HG02884 (cell line): ENCODE measurements at regions not wholly inside any gene's neighbourhood (a gene's known extent, or its start where the extent isn't known, plus 50 kb on each side); places are given as distances from the start of the nearest gene placed in this dataset.

Source experiments
- ATAC-seq: cut with Tn5 transposase; IDR thresholded peaks from one replicate; pipeline ENCODE4 v1.9.1; 2021; ENCODE audit warnings: mild to moderate bottlenecking, moderate library complexity; ENCODE audit not compliant: unreplicated experiment

DNA sequence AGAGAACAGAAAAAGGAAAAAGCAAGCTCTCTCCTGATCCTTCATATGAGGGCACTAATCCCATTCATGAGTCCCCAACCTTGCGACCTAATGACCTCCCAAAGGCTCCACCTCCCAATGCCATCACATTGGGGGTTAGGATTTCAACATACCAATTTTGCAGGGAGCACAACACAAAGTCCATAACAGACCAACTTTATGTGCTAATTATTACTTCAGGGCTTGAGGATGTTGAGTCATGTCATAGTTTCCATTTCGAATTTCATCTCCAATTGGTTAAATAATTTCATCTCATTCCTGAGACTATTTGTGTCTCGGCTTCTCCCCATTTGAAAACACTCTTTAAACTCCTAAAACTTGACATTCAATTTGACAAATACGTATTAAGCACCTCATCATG, 69.9 kb upstream of the KLF7 start:
- ATAC-seq: no peak

DNA sequence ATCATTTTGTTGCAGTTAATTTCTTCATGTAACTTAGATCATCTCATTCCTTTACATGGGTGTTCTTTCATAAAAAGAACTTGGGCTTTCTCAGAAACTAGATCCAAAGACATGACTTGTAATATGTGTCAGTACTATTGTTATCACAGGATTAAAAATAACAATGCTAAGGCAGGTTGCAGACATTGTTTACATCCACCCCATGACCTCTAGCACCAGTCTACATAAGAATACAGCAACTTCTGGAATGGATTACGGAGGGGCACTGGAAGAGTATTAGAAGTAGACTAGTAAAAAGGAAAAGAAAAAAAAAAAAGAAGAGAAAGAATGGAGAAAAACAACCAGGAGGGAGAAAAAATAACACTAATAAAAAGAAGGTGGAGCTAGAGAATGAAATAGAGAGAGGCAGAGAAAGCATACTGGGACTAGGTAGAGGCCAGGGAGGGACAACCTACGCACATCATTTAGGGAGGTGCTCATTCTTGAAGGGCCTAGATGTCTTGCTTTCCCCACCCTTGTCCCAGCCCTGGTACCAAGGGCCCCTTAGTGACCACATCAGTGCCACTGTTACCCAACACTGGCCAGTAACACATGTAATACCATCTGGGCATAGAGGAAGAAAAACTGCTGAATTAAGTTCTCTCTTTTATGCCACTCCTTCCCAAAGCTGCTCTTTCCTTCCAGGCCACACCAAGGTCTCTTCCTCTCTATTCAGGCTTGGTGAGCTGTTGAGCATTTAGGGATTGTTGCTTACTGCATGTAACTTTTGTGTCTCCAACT, 70.6 kb upstream of the KLF7 start:
- no peak for ATAC-seq

DNA sequence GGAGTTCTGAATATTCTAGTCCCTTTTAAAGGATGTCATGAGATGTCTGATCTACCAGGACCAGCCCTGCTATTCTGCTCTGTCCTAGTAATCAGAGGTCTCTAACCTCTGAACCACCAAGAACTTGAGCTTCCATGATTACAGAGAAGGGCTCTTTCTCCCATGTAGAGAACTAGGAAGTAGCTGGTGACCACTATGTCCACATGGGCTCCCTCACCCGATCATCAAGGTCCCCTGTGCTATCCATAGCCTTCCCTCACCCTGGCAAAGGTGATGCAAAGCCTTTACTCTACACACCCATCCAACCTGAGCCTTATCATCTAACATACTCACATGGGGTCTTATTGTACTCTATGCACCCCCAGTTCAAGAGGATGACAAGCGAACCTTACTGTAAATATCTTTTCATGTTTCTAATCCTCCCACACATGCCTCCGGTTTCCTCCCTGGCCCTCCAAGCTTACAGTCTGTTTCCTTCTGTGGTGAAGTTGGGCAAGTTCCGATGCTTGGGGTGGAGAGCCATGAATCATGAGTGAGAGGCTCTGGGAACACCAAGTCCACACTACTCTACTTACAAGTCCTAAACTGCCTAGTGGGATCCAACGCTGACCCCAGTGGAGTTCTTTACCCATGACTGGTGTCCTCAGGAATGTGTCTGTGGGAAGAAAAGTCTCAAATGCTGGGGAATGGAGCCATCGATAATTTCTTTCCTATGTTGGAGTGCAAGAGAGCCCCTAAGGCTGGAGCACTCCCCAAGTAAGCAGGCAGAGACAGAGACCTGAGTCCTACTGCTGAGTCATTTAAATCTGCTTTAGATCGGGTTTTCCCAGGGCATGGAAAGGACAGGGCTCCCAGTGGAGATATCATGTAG, 73.3 kb upstream of the KLF7 start:
- ATAC-seq: no peak

DNA sequence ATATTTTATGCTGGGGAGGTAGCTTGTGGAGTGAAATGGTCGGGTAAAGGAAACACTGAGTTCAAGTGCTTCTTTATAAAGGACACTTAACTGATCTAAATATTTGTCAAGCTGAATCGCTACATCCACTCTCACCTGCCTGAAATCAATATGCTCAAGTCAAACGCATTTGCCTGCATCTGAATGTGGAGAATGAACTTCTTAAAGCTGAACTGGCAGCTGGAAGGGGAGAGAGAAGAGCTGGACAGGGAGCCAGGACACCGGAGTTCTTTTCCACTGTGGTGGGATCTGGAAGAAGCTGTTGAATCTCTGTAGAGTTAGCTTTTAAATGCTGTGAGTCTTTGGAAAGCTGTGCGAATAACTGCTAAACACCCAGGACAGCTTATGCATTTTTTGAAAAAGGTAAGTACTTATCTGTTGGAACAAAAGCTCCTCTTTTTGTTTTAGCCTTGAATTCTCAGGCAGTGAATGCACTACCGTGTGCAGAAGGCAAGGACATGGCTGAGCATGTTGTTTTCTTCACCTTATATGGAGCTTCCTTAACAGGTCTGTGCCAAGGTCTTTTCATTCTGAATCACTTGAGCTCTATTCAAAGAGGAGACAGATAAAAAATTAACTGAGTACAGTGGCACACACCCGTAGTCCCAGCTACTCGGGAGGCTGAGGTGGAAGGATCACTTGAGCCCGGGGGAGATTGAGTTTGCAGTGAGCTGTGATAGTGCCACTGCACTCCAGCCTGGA, 74.2 kb upstream of the KLF7 start:
- ATAC-seq: no peak

DNA sequence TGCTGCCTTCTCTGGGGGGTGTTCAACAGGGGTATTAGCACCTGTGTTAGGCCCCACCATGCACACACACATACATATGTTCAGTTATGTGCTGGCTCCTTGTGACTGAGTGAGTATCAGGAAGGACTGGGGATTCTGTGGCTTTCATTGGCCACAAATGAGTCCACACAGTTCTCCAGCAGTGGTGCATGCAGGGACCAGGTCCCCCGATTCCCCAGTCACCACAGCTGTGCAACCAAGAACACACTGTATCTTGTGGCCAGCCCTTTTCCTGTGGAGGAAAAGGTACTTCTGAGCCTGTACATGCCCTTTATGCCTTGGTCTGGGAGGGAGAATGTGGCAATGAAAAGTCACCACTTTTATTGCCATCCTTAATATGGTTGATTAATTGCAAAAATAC, 74.9 kb upstream of the KLF7 start:
- no peak for ATAC-seq

DNA sequence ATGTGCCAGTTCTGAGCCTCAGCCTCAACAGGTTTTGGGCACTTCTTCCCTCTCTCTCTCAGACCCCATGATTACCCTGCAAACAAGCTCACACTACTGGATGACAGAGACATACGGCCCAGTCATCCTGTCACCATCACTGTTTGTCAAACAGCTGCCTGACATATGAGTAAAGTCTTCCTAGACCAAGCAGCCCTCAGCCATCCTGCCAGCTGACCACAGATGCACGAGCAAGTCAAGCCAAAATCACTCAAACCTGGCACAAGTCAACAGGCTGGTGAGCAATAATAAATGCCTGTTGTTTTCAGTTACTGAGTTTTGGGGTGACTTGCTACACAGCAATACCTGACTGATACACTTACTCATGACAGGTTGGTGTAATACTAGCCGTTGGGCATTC, 75.5 kb upstream of the KLF7 start:
- no peak for ATAC-seq

DNA sequence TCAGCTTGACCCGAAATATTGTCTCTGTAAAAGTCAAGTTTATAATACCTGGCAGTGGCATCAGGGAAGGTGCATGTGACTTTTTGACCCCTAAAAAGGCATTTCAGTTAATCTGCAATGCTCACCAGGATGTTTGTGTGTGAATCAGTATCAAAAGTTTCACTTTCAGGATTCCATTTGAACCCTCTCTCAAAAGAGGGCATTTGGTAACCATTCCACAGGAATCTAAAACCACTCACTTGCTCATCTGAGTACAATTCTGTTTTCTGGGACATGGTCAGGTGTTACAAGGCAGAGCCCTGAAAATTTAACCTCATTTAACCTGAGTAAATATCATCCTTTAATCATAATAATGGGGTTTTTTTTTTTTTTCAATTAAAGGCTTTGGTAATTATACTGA, 77.9 kb upstream of the KLF7 start:
- ATAC-seq: no peak

DNA sequence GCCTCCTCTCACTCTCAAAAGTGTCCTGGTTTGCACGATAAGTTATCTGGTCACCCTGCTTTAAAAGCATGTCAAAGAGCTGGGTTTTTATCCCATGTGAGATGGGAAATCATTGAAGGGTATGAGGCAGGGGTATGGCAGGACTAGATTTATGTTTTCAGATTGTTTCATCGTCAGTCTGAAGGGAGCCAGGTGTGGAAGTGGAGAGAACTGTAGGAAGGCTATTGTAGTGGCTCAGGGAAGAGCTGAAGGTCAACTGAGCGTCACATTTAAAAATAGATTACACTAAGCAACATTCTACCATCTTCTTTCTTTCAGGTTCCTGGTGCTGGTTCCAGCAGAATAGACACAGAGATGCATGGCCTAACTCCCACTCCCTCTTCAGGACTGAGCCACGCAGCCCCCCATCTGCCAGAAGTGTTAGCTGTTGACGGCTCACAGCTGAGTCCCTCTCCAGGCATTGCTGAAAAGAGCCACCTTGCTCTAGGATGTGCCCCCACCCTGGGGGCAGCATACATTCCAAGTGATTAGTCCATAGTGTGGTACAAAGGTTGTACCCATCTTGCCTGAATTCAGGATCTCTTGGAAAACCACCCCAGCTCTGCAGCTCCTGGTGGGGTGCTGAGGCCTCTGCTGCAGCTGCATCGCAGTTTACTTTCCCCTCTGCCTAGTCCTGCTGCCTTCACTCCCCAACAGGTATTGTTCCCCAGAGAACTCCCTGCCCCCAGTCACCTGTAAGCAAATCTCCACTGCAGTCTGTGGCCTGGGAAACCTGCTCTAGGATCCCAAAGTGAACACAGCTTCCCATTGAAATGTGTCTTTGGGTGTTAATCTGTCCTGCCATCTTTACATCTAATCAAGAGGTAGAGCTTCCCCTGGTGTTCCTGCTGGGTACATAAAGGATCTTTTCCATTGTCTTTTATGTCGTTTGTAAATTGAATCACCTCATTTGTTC, 79.5 kb upstream of the KLF7 start:
- no peak for ATAC-seq

DNA sequence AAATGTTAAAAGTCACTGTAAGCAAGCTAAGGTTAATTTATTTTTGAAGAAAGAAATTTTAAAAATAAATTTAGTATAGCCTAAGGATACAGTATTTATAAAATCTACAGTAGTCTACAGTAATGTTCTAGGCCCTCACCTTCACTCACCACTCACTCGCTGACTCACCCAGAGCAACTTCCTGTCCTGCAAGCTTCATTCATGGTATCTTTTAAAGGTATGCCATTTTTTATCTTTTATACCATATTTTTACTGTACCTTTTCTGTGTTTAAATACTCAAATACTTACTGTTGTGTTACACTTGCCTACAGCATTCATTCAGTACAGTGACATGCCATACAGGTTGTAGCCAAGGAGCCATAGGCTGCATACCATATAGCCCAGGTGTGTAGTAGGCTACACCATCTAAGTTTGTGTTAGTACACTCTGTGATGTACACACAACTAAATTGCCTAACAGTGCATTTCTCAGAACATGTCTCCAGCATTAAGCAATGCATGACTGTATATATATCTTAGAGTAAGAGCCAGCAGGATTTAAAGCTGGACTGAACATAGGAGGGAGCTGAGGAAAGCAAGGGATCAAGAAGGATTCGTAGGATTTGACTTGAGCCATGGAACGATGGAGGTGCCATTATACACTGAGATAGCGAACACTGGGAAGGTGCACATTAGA, 83.1 kb upstream of the KLF7 start:
- no peak for ATAC-seq

DNA sequence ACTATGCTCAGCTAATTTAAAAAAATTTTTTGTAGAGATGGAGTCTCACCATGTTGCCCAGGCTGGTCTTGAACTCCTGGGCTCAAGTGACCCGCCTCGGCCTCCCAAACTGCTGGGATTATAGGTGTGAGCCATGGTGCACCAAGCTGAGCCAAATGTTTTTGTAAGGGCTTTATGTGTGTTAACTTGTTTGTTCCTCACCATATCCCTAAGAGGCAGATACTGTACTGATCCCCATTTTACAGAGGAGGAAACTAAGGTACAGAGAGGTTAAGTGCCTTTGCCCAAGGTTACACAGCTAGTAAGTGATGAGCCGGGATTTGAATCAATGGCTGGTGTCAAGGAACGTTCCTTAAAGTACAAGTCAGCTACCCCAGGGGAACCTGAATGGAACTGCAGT, 85.3 kb upstream of the KLF7 start:
- no peak for ATAC-seq

DNA sequence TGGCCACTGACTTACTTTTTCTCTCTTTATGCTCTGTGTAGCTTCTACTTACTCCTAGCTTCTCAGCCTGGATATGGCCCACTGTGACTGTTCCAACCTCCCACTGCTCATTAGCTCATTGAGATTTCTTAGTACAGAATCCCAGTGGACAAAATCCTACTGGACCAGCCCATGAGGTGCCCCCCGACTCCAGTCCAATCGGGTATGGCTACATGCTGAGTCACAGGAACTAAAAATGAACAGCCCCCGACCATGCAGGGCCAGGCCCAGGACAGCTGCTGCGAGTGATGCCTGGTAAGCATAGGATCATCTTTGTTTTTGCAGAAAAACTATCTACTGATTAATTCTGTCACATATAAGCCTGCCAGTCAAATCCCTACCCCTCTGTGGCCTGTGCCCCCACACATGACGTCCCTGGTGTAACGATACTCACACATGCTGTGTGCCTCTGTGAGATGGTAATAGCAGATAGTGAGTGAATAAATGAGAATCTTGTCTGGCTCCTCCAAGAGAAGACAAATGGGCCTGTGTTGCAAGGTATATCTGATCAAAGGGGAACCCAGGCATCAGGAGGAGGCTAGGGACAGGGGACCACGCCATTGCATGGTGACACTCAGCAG, 85.9 kb upstream of the KLF7 start:
- no peak for ATAC-seq

DNA sequence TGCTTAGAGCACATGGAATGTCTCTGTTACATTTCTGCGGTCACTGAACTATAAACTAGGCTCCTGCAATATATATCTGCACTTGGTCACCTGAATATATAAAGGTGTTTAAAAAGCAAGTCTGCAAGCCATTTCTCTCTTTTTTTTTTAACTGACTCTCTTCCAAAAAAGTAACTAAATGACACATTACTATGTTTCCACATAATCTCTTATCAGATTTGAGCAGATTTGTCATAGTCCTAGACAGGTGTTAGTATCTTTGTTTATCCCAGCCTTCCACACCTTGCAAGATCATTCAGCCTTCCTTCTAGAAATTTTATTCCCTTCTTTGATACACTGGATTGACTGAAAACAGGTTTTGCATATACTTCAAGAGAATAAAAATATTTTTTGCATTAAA, 86.7 kb upstream of the KLF7 start:
- ATAC-seq: no peak

DNA sequence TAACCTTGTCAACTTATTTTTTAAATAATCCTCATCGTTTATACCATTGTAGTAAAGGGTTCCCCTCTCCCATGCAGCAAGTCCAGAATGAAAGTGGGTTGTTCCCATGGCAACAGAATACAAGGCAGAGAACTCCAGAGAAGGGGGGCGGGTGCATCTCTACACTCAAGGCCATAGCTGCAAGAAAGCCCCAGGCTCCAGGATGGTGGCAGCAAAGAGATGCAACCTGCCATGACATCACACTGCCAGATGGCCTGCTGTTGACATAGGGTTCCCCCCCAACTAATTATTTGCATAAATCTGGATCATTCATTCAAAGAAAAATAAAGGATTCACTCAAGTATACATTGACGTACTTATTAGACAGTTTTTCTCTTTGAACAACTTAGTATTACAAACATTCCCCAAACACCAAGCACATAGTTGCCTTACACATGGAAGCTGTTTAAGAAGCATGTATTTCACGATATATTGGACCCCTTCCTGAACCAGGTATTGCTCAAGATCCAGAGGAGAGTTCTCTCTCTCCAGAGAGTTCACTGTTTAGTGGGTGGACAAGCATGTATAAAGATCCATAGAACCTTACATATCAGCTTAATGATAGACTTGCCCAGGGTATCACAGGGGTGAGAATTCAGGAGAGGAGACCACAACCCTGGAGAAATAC, 87.4 kb upstream of the KLF7 start:
- ATAC-seq: no peak

DNA sequence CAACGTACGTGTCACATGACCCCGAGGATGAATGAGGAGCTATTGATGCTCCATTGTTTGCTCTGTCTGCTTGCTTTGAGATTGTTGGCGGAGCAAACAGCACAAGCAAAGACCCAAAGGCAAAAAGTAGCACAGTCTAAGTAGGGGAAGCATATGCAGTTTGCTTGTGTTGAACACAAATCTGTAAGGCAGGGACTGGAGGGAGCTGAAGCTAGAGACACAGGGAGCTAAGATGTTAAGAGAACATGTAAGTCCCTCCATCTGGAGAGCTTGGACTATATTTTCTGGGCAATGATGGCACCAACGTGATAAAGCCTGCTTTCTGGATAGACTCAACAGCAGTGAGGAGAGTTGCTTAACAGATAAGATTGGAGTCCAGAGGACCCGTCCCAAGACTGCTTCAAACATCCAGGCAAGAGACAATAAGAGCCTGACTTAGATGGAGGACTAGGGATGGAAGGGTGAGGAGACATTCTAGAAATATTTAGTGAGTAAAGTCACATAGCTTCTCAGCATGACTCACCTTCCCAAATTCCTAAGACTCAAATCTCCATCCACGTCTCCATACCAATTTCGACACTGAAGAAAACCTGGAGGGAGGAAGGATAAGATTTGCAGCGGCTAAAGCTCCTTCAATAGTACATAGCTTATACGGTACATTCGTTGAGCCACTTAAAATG, 88.1 kb upstream of the KLF7 start:
- no peak for ATAC-seq

DNA sequence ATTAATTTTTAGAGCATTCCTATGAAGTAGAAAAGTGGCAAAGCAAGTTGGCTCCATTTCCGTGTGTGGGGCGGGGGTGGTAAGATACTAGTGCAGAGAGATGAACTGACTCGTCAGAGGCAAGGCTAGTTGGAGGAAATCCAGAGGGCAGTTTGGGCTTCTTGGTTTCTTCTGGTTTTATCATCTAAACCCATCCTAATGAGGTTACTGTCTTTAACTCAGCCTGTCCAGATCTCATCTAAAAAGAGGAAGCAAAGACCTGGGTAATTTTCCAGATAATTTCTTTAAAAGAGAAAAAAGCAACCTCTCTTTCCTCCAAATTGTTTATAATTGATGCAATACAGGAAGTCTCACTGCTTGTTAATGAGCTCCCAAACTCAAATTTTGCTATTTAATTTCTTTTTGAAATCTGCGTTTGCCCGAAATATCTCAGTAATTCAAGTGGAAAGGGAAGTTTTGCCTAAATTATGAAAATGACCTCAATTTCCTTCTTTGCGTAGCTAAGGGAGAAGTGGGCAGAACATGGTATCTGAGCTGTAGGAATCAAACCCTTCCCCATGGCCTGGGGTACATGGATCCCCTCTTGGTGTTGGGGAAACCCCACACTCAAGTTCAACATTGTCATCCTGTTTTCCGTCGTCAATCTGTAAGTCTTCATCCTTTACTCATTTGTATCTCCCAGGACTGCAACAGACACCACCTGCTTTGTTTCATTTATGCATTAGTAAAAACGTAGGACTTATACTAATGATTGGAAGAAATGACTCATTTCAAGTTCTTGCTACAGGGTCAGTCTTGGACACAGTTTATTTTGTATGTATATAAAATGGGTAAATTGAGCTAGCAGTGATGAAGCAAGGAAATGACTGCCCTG, 89.1 kb upstream of the KLF7 start:
- no peak for ATAC-seq

DNA sequence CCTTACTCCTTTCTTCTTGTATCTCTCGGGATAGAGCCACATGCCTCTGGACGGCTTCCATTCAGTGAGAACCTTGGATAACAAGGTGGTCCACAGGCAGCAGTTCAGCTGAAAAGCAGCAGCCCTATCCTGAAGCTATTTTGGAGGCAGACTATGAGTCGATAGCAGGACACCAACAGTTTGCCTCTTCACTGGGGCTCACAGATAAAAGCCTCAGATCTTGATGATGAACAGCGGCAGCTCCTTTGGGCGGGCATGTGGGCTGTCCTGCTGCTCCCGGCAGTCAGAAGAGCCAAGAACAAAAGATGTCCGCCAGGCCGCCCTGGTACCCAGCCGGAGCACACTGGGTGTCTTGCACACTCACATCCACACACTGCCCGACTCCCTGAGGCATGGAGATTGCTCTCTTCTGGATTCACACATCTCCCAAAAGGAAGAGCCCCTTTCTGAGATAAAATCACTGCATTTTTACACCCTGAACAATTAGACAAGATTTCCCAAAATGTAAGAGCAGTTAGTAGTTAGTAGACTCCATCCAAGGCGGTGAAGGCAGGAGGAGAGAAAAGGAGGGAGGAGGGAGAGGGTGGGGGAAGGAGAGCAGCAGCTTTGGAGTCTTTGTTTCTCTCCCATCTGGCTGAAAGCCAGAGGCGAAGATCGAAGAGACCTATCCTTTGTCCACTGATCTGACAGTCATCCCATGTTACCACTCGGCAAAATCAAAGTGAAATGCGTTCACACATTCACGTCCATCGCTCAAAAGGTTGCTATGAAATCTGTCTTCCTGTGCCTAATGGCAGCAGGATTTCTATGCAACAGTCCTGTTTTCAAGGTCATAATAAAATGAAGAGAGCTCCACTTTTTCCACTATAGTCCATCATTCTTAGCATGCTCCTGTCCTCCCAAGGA, 90.1 kb upstream of the KLF7 start:
- no peak for ATAC-seq
